ENCODE measurements at regions not wholly inside any gene's neighbourhood (a gene's known extent, or its start where the extent isn't known, plus 50 kb on each side); places are given as distances from the start of the nearest gene placed in this dataset.

DNA sequence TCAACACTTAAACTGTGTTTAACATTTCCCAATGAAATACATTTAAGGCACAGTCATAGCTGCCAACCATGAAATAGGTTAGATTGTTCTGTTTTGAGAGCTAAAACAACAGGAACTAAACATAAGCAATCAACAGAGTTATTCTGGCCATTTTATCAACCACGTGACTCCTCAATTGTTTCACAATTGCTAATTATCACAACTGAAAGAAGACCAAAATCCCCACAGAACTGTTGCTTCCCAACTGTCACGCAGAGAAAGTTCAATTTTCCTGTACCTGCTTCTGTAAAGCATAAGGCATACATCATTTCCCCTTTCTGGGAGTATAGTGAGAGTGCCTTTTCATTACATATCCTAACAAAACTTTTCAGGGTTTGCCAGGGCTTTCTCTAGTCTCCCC, 248.6 kb downstream of the EPHA4 start:
- no peak for DNase-seq

- no peak for DNase-seq
Observed at GRCh38 chr2:221330436-221330835, 241.7 kb downstream of the EPHA4 start.

GRCh38 chr2:221334481-221335218, 237.5 kb downstream of the EPHA4 start:
- no peak for DNase-seq

DNA sequence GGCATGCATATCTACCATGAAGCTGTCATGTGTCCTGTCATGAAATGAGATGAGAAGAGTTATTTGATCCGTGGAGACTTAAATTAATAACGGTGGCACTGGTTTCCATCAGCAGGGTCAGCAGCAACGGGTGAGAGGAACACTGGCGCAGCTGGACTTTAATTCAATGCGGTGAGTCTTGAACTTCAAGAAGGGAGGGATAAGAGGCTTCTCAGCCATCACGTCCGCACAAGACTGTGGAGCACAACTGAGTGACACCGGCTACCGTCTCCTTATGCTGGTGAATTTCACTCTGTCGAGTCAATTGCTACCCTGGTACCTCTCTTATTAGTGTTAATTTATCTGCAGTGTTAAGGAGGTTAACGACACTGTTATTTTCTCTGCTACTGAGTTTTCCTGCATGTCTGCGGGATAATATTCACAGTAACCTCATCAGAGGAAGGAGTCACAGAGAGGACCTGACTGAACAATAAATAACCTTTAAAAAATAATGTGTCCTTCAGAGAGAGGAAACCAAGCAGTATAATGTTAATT, 236.8 kb downstream of the EPHA4 start:
- no peak for DNase-seq

DNA sequence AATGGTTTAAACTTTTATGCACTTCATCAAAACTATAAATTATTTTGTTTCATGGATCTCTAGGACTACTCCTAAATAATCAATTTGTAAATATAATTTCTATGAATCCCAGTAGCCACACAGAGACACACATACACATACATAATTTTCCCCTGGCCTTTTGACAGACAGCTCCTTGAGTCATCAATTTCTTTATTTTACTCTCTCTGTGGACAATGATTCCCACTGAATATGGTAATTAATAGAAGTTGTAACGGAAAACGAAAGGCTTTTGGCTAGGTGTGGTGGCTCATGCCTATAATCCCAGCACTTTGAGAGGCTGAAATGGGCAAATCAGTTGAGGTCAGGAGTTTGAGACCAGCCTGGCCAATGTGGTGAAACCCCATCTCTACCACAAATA, 235.1 kb downstream of the EPHA4 start:
- DNase-seq = no peak

DNA sequence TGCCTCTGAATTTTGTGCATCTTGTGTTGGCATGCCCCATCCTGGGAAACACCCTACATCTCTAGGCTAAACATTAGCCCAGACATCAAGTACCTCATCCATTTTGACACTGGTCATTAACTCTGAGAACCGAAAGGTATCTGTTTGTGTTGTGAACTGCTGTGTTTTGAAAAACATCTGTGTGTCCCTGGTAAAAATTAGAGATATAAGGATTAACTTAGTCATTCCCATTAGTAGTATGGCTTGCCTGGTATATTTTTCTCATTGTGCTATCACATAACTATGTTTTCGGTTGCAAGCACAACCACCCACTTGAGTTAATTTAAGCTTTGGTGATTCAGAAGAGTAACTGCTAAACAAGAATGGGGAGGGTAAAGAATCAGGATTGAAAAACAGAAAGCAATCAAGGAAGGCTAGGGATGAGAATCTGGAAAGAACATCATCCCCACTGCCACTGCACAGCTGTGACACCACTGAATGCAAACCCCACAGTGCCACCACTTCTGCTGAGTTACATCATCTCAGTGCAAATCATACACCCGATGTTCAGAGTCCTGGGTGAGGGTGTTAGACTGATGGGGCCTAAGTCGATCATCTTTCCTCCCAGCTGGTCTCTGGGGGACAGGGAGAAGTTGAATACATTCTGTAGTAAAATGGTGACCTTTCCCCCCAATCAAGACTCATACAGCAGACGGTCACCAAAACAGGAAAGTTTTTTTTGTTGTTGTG, 234.0 kb downstream of the EPHA4 start:
- DNase-seq = no peak

DNA sequence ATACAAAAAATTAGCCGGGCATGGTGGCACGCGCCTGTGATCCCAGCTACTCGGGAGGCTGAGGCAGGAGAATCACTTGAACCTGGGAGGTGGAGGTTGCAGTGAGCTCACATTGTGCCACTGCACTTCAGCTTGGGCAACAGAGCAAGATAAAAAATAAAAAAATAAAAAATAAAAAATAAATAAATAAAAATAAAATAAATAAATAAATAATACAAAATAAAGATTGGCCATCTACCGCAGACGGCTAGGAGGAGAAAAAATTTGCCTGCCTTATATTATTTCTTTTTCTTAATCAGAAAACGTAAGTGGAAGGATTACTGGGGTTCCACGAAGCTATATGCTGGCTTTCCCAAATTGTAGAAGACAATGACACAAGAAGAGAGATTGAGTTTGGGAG, 229.7 kb downstream of the EPHA4 start:
- DNase-seq = no peak

- no peak for DNase-seq
Observed at GRCh38 chr2:221343524-221343923, 228.6 kb downstream of the EPHA4 start.

GRCh38 chr2:221345516-221345915, 226.6 kb downstream of the EPHA4 start:
- no peak for DNase-seq

DNA sequence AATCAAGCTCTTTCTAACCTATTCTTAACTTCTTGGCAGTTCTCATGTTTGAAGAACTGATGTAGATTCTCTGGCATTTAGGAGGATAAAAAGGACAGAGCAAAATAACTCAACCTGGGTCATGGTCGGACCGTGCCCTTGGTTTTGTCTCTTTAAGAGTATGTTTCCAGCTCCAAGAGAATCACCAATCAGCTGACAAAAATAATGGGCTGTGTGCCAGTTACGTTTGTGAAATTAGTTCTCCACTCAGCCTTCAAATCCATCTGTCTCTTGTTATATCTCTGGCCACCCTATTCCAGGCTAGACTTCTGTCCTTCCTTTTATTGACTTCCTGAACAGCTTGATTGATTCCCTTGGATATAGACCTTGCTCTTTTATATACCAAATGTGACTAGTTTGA, 225.7 kb downstream of the EPHA4 start:
- no peak for DNase-seq

- no peak for DNase-seq
Observed at GRCh38 chr2:221347471-221347870, 224.6 kb downstream of the EPHA4 start.

GRCh38 chr2:221350616-221351015, 221.5 kb downstream of the EPHA4 start:
- DNase-seq = no peak

DNA sequence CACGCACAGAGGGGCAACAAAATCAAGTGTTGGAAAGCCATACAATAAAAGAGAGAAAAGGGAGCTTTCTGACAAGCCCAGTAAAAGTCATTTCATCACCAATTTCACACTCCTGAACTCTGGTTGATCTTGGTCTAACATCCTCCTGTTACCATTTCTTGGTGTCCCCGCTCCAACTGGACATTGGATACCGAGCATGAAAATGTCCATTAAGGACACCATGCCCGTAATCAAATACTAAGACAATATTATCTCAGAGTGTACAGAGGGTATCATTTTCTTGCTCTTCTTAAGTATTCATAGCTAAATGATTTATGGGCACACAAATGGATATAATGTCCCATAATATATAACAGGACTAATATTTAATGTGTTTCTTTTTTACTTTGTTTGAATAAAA, 218.9 kb downstream of the EPHA4 start:
- no peak for DNase-seq

- DNase-seq = no peak
Observed at GRCh38 chr2:221360312-221360711, 211.8 kb downstream of the EPHA4 start.

- no peak for DNase-seq
Observed at GRCh38 chr2:221360742-221361141, 211.4 kb downstream of the EPHA4 start.

DNA sequence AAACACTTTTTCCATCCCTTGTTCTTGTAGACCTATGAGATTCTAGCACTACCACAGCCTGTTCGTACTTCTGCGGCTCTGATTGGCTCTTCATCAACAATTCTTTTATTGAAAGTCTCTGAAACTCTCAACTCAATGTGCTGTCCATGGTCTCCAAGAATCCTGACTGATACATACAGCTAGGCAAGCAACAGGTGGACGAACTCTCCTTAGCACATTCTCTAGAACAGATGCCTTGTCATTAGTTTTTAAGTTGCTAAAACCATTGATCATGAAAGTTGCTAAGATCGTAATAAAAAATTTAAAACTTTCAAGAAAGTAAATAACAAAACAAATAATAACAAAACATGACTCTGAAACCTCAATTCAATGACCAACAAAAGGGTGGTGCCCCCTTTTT, 210.5 kb downstream of the EPHA4 start:
- DNase-seq = no peak

DNA sequence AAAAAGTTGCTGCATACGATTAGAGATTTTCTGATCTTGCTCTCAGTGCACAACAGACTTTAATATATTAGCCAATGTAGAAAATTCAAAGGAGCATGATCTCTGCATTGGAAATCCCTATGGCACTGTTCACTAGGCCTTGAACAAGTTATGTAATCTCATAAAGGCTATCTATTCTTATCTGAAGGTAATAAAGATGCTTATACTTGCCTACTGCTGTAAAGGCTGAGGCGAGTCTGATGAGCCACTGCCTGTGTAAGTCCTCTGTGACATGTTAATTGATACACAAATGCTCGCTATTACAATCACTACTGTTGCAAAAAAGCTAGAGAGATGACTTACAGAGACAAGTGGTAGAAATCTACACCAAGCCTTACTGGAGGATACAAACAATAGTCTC, 207.4 kb downstream of the EPHA4 start:
- no peak for DNase-seq

Data from hypothalamus (tissue), 51 donors.